ENCODE measurements at regions not wholly inside any gene's neighbourhood (a gene's known extent, or its start where the extent isn't known, plus 50 kb on each side); places are given as distances from the start of the nearest gene placed in this dataset.
"Not testable (repeated sequence)": the region's sequence is repeated elsewhere in the genome, so short reads cannot be mapped to it uniquely, and the experiment has no call there.

DNA sequence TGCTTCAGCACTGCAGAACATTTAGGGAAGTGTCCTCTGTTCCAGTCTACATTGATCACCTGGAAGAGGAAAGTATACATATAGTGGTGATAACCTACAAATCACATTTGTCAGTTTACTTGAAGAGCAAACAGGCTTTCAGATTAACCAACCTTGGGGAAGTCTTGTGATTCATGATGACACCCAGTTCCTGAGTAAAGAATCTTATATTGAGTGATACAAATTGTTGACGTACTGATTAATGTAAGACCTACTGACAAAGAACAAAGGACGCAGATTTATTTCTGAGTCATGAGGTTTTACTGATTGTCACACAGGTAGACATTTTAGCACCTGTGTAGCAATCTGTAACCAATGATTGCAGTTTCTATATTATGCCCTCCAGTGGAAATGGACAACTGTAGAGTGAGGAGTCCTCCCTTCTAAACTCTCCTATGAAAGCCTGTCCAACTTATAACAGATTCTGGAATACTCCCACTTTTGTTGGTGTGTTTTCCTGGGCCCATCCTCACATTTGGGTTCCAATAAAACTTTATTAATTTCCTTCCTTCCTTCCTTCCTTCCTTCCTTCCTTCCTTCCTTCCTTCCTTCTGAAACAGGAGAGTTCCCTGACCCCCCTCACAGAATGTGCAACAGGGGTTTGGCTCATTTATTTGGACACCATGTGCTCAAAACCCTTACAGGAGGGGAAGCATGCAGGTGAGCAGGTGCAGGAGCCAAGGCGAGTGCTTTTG lies 113.5 kb downstream of the SLC35B3 start:
- CTCF ChIA-PET, result no interaction called here
- no peak overlapping the region for H3K4me3 Mint-ChIP-seq
- no peaks in the 10 kb centered on the region for H3K4me1 Mint-ChIP-seq (ENCODE audit: low read depth)
- no peaks in the 10 kb centered on the region for H3K9me3 Mint-ChIP-seq
- H3K36me3 Mint-ChIP-seq (ENCODE audit: low read depth), result no peaks in the 10 kb centered on the region
- no peaks in the 10 kb centered on the region for H3K27me3 Mint-ChIP-seq (ENCODE audit: low read depth)
- H3K27ac Mint-ChIP-seq, result no peak overlapping the region
- no peak for DNase-seq
- intact Hi-C loops (cut with micrococcal nuclease), result no loop called here

DNA sequence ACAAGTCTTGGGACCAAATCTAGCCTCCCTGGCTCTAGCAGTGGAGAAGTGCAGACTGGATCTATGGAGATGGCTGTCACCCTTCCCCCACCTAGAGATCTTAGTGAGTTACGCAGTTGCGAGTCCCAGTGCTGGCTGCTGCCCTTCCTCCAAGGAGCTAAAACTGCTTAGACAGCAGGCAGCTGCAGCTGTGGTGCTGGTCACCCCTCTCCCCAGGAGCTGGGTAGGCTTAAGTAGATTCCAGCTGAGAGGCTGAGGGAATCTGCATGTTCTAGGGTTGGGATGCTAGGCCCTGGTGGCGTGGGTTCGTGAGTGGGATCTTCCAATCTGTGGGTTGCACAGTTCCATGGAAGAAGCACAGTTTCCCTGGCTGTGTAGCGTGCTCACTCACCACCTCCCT lies 120.2 kb downstream of the SLC35B3 start:
- peaks cover 11% of the 10 kb centered on the region for H3K9me3 Mint-ChIP-seq
- peaks cover 4% of the 10 kb centered on the region for H3K36me3 Mint-ChIP-seq (ENCODE audit: low read depth)
- no peak overlapping the region for H3K27ac Mint-ChIP-seq
- DNase-seq, result no peak
- H3K27me3 Mint-ChIP-seq (ENCODE audit: low read depth), result peaks cover 21% of the 10 kb centered on the region
- H3K4me1 Mint-ChIP-seq (ENCODE audit: low read depth), result no peaks in the 10 kb centered on the region
- CTCF ChIA-PET, result no interaction called here
- intact Hi-C loops (cut with micrococcal nuclease), result no loop called here
- H3K4me3 Mint-ChIP-seq, result no peak overlapping the region

DNA sequence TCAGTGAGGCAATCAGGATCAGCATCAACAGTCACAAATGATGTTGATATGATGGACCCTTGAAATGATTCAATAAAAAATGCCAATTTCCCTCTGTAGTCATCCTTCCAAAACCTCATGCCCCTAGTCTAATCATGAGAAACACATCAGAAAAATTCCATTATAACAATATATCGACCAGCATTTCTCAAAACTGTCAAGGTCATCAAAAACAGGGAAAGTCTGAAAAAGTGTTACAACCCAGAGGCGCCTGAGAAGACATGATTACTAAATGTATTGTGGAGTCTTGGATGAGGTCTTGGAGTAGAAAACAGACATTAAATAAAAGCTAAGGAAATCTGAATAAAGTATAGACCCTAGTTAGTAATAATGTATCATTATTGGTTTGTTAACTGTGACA lies 133.8 kb downstream of the SLC35B3 start:
- H3K4me1 Mint-ChIP-seq (ENCODE audit: low read depth), result no peaks in the 10 kb centered on the region
- no peaks in the 10 kb centered on the region for H3K9me3 Mint-ChIP-seq
- CTCF ChIA-PET, result no interaction called here
- H3K27me3 Mint-ChIP-seq (ENCODE audit: low read depth), result peaks cover 8% of the 10 kb centered on the region
- no peaks in the 10 kb centered on the region for H3K36me3 Mint-ChIP-seq (ENCODE audit: low read depth)
- H3K27ac Mint-ChIP-seq, result no peak overlapping the region
- no peak overlapping the region for H3K4me3 Mint-ChIP-seq
- intact Hi-C loops (cut with micrococcal nuclease), result no loop called here
- no peak for DNase-seq

DNA sequence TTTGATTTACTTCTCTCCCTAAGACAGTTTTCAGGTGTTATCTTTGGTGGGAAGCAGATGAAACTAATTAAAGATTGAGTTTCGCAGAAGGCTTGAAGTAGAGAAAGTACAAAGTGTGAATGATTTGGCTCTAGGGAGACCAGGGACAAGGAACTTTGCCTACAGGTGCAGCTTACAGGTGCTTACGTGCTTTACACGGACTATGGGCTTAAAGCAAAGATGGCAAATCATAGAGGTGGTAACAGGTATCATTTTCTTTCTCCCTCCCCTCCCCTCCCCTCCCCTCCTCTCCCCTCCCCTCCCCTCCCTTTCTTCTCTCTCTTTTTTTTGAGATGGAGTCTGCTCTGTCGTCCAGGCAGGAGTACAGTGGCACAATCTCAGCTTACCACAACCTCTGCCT lies 136.3 kb downstream of the SLC35B3 start:
- no peak overlapping the region for H3K27ac Mint-ChIP-seq
- DNase-seq, result no peak
- H3K36me3 Mint-ChIP-seq (ENCODE audit: low read depth), result no peaks in the 10 kb centered on the region
- no peaks in the 10 kb centered on the region for H3K4me1 Mint-ChIP-seq (ENCODE audit: low read depth)
- CTCF ChIA-PET, result no interaction called here
- H3K4me3 Mint-ChIP-seq, result no peak overlapping the region
- peaks cover 2% of the 10 kb centered on the region for H3K9me3 Mint-ChIP-seq
- H3K27me3 Mint-ChIP-seq (ENCODE audit: low read depth), result peaks cover 8% of the 10 kb centered on the region
- intact Hi-C loops (cut with micrococcal nuclease), result no loop called here

DNA sequence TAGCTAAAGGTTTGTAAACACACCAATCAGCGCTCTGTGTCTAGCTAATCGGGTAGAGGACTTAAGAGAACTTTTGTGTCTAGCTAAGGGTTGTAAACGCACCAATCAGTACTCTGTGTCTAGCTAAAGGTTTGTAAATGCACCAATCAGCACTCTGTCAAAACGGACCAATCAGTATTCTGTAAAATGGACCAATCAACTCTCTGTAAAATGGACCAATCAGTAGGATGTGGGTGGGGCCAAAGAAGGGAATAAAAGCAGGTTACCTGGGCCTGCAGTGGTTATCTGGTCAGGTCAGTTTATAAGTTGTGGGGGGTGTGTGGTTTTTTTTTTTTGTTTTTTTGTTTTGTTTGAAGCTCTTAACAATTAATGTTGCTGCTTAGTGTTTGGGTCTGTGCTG lies 152.4 kb downstream of the SLC35B3 start:
- intact Hi-C loops (cut with micrococcal nuclease); H3K27ac Mint-ChIP-seq; H3K4me1 Mint-ChIP-seq (ENCODE audit: low read depth); H3K4me3 Mint-ChIP-seq; H3K36me3 Mint-ChIP-seq (ENCODE audit: low read depth); H3K27me3 Mint-ChIP-seq (ENCODE audit: low read depth); H3K9me3 Mint-ChIP-seq; CTCF ChIA-PET; DNase-seq: not testable (repeated sequence)

DNA sequence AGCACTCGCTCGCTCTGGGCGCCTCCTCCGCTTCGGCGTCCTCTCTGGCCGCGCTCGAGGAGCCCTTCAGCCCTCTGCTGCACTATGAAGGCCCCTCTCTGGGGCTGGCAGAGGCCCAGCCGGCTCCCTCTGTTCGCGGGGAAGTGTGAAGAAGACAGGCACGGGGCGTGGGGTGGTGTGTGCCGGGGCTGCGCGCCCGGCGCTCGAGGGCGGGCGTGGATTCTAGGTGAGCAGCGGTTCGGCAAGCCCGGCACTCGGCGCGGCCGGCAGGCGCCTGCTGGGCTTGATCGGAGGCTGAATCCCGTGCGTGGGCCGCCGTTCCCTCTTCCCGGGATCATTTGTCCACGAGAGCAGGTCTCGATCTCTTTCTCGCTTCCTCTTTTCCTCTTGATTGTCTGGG lies 153.0 kb downstream of the SLC35B3 start:
- DNase-seq, result no peak
- Mint-ChIP-seq H3K27me3 (ENCODE audit: low read depth) (no peaks in the 10 kb centered on the region), H3K27ac (no peak overlapping the region), H3K4me3 (no peak overlapping the region), H3K36me3 (ENCODE audit: low read depth) (no peaks in the 10 kb centered on the region), H3K4me1 (ENCODE audit: low read depth) (peaks cover 8% of the 10 kb centered on the region), H3K9me3 (no peaks in the 10 kb centered on the region)
- CTCF ChIA-PET, result no interaction called here
- intact Hi-C loops (cut with micrococcal nuclease), result no loop called here

DNA sequence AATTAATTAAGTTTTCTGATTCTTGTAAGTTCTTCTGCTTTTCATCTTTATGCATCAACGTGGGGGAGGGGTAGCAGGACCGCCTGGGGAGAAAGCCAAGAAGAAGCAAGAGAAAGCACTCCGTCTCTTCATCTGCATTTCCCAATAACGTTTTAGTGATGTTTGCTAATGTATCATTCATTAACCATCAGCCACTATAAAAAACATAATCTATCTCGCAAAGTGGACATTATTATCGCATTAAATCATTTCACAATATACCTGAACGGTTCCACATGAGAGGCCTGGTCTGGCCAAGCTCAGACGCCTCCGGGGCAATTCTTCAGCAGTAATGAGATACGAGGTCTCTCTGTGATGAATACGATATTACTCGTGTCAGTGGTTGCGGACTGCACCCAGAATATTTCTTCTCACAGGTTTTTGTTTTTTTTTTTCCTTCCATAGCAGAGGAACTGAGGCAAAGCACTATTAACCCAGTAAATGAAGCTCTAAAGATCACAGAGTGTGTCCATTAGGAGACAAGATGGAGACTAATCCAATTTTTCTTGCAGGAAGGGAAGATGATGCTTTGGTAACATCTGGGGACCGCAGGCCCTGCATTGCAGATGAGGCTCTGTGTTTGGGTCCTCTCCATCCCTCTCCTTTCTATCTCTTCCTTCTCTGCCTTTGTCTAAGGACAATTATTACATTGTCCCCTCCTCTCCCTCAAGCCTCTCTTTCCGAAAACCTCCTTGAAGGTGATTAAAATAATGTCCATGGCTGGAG lies 156.1 kb downstream of the SLC35B3 start:
- CTCF ChIA-PET, result no interaction called here

DNA sequence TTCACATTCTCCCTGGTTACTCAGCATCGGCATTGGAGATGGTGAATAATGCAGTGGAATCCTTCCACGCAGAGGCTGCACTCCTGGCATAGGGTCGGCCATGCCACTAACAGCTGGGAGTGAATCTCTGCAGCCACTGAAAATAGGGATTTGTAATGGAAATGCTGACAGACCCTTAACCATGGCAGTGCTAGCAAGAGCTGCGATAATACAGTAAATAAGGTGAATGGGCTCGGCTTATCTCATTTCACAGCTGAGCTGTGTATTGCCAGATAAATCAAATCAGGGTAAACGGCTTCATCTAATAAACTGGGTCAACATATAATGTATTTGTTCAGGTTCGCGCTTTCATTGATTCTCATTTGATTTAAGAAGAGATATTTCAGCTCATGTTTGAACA lies 156.8 kb downstream of the SLC35B3 start:
- Mint-ChIP-seq H3K36me3 (ENCODE audit: low read depth) (no peaks in the 10 kb centered on the region), H3K27me3 (ENCODE audit: low read depth) (no peaks in the 10 kb centered on the region), H3K4me1 (ENCODE audit: low read depth) (peaks cover 8% of the 10 kb centered on the region), H3K27ac (no peak overlapping the region), H3K9me3 (no peaks in the 10 kb centered on the region), H3K4me3 (no peak overlapping the region)
- no peak for DNase-seq
- intact Hi-C loops (cut with micrococcal nuclease), result no loop called here
- CTCF ChIA-PET, result no interaction called here

More for the DNA sequence above, 156.1 kb downstream of the SLC35B3 start:
- intact Hi-C loops (cut with micrococcal nuclease), result no loop called here
- Mint-ChIP-seq H3K9me3 (no peaks in the 10 kb centered on the region), H3K27ac (no peak overlapping the region), H3K4me3 (no peak overlapping the region), H3K27me3 (ENCODE audit: low read depth) (no peaks in the 10 kb centered on the region), H3K36me3 (ENCODE audit: low read depth) (no peaks in the 10 kb centered on the region), H3K4me1 (ENCODE audit: low read depth) (peaks cover 8% of the 10 kb centered on the region)
- DNase-seq, result no peak

DNA sequence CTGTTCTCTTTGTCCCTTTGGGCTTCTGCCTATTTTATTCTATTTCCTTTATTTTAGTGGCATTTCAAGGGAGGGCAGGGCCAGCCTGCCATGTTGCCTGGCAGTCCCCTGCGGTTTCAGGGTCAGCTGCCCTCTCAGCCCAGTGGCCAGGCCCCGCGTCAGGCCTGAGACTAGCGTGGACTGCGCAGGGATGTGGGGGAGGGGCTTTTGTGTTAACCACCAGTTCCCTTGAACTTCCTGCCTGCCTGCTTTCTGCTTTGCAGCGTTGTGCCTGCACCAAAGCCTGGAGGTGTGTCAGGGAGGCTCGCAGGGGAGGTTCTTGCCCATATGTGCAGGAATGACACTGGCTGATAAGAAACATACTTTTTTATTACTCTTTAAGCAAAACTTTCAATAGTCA lies 157.6 kb downstream of the SLC35B3 start:
- intact Hi-C loops (cut with micrococcal nuclease), result no loop called here
- Mint-ChIP-seq H3K4me3 (no peak overlapping the region), H3K9me3 (no peaks in the 10 kb centered on the region), H3K36me3 (ENCODE audit: low read depth) (no peaks in the 10 kb centered on the region), H3K27ac (no peak overlapping the region), H3K27me3 (ENCODE audit: low read depth) (no peaks in the 10 kb centered on the region), H3K4me1 (ENCODE audit: low read depth) (peaks cover 8% of the 10 kb centered on the region)
- CTCF ChIA-PET, result no interaction called here
- DNase-seq, result peak; percentile 20

DNA sequence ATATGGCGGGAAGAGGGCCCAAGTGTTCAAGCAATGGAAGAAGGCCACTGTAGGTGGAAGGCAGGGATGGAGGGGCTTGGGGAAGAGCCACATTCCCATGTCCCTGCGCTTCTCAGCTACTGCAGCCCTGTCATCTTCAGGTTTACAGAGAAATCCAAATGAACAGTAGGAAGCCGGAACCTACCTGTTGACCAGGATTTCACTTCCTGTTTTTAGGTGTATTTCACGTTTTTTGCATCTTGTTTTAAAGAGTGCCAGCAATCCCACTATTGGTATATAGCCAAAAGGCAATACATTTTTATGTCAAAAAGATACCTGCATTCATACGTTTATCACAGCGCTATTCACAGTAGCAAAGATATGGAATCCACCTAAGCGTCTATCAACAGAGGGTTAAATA lies 159.2 kb downstream of the SLC35B3 start:
- DNase-seq, result no peak
- CTCF ChIA-PET, result no interaction called here
- intact Hi-C loops (cut with micrococcal nuclease), result no loop called here
- Mint-ChIP-seq H3K36me3 (ENCODE audit: low read depth) (no peaks in the 10 kb centered on the region), H3K9me3 (no peaks in the 10 kb centered on the region), H3K4me1 (ENCODE audit: low read depth) (peaks cover 8% of the 10 kb centered on the region), H3K27ac (no peak overlapping the region), H3K27me3 (ENCODE audit: low read depth) (no peaks in the 10 kb centered on the region), H3K4me3 (no peak overlapping the region)

DNA sequence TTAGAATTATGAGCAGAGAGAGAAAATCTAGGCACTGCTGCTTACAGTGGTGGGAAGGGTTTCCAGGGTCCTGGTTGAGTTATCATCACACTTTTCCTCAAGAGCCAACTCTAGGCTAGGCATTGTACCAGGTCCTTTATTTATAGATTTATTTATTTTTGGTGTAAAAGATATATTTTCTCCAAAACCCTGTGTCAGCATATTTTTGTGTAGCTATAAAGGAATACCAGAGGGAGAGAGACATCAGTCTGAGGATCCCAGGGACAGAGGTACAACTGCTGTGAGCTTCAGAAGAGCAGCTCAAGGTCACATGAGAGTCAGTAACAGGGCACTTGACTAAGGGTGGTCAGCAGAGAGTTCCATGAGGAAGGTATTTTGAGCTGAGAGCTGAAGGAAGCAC lies 159.7 kb downstream of the SLC35B3 start:
- Mint-ChIP-seq H3K4me3 (no peak overlapping the region), H3K27me3 (ENCODE audit: low read depth) (no peaks in the 10 kb centered on the region), H3K4me1 (ENCODE audit: low read depth) (peaks cover 8% of the 10 kb centered on the region), H3K27ac (no peak overlapping the region), H3K9me3 (no peaks in the 10 kb centered on the region), H3K36me3 (ENCODE audit: low read depth) (no peaks in the 10 kb centered on the region)
- intact Hi-C loops (cut with micrococcal nuclease), result no loop called here
- no peak for DNase-seq
- CTCF ChIA-PET, result no interaction called here

DNA sequence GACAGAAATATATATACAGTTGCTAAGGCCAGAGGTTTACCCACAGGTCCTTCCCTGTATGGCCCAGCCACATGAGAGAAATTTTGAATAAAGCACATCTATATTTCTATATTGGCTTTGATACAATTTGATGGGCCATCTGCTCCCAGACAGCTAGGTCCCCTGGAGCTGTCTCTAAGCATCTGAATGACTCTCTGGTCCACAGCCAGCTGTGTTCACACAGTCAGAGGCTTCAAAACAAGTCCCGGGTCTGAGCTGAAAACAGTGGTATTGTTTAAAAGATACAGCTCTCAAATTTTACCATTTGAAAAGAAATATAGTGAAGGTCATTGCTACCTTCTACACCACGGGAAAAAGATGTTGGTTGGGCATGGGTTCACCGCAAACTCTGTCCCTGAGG lies 161.1 kb downstream of the SLC35B3 start:
- Mint-ChIP-seq H3K4me3 (no peak overlapping the region), H3K4me1 (ENCODE audit: low read depth) (peaks cover 8% of the 10 kb centered on the region), H3K27ac (no peak overlapping the region), H3K9me3 (peaks cover 3% of the 10 kb centered on the region), H3K36me3 (ENCODE audit: low read depth) (no peaks in the 10 kb centered on the region), H3K27me3 (ENCODE audit: low read depth) (peaks cover 3% of the 10 kb centered on the region)
- CTCF ChIA-PET, result no interaction called here
- intact Hi-C loops (cut with micrococcal nuclease), result no loop called here
- DNase-seq, result no peak

DNA sequence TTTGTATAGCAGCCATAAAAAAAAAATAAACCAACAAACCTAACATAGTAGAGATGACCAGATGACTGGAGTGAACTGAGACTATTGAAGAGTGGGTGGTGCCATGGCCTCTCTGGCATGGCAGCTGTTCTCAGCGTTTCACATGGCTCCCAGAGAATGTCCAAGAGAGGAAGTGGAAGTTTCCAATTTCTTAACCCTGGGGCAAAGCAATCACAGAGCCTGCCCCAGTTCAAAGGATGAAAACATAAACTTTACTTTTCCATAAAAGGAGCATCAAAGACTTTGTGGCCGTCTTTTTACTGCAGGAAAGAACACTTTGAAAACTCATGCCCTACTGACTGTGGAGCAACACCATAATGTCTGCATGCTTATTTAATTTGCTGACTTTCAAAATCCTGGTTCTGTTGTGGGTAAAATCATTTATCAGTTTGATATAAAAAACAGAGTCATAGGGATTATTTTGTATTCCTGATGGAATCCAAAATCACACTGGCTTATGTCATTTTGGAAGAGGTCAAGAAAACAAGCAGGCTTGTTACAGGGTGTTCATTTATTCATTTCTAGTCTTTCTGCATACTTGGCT lies 165.4 kb downstream of the SLC35B3 start:
- Mint-ChIP-seq H3K36me3 (ENCODE audit: low read depth) (no peaks in the 10 kb centered on the region), H3K27me3 (ENCODE audit: low read depth) (peaks cover 13% of the 10 kb centered on the region), H3K27ac (no peak overlapping the region), H3K4me3 (no peak overlapping the region), H3K9me3 (peaks cover 3% of the 10 kb centered on the region), H3K4me1 (ENCODE audit: low read depth) (no peaks in the 10 kb centered on the region)
- DNase-seq, result no peak
- intact Hi-C loops (cut with micrococcal nuclease), result no loop called here
- CTCF ChIA-PET, result no interaction called here
